Colonic mucosa (tissue), 4 donors: ENCODE measurements at regions not wholly inside any gene's neighbourhood (a gene's known extent, or its start where the extent isn't known, plus 50 kb on each side); places are given as distances from the start of the nearest gene placed in this dataset.

ENCODE experiments used
- DNase-seq: peaks from one replicate; pipeline ENCODE4 v3.0.0-alpha.2; 2020
- H3K27ac ChIP-seq: fragments of 200-600 bp; one replicate; pipeline ENCODE4 v1.8.0; 2021
- H3K27me3 ChIP-seq: fragments of 200-600 bp; one replicate; pipeline ENCODE4 v1.8.0; 2021
- H3K36me3 ChIP-seq: fragments of 200-600 bp; one replicate; pipeline ENCODE4 v1.8.0; 2021
- H3K4me1 ChIP-seq: fragments of 200-600 bp; one replicate; pipeline ENCODE4 v1.8.0; 2021; ENCODE audit warnings: mild to moderate bottlenecking
- H3K4me3 ChIP-seq: fragments of 200-600 bp; one replicate; pipeline ENCODE4 v1.8.0; 2021
- H3K9ac ChIP-seq, 2 donors: one replicate each; pipeline ENCODE4 v1.7.0; 2013; ENCODE audit warnings: control low read depth in 2 of 2, low read depth in 2 of 2, low read length in 2 of 2
- H3K9me3 ChIP-seq: fragments of 200-600 bp; one replicate; pipeline ENCODE4 v1.8.0; 2021
- CTCF ChIP-seq: fragments of 200-600 bp; IDR thresholded peaks from one replicate; pipeline ENCODE4 v1.8.0; 2022; ENCODE audit warnings: antibody characterized with exemption, mild to moderate bottlenecking
- intact Hi-C: fragments of 100-400 bp; cut with DNase I; formaldehyde crosslinking; loops from one replicate; pipeline ENCODE4 v1.14.1; 2022
- donor health status: healthy.
- donor health status: DM: no; HTN: no; CAD: no.
- donor health status: DM: no; HTN: no; CAD: no.

DNA sequence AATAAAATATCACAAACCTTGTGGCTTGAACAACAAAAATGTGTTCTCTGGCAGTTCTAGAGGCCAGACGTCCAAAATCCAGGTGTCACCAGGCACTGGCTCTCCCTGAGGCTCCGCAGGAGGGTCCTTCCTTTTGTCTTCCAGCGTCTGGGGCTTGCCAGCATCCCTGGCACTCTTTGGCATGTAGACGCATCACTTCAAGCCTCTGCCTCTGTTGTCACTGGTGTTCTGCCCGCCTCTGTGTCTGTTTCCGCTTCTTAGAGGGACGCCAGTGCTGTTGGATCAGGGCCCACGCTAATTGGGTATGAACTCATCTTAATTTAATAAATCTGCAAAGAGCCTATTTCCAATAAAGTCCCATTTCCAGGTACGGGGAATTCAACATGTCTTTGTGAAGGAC is 273.7 kb upstream of the C1orf174 start:
- no peaks in the 10 kb centered on the region for H3K9me3 ChIP-seq
- no peak overlapping the region for H3K9ac ChIP-seq
- no peaks in the 10 kb centered on the region for H3K4me1 ChIP-seq
- no peak for DNase-seq
- intact Hi-C loops: no loop called here
- H3K27me3 ChIP-seq: no peaks in the 10 kb centered on the region
- H3K4me3 ChIP-seq: no peak overlapping the region
- no peak overlapping the region for H3K27ac ChIP-seq
- H3K36me3 ChIP-seq: no peaks in the 10 kb centered on the region
- no peak for TF ChIP-seq CTCF

DNA sequence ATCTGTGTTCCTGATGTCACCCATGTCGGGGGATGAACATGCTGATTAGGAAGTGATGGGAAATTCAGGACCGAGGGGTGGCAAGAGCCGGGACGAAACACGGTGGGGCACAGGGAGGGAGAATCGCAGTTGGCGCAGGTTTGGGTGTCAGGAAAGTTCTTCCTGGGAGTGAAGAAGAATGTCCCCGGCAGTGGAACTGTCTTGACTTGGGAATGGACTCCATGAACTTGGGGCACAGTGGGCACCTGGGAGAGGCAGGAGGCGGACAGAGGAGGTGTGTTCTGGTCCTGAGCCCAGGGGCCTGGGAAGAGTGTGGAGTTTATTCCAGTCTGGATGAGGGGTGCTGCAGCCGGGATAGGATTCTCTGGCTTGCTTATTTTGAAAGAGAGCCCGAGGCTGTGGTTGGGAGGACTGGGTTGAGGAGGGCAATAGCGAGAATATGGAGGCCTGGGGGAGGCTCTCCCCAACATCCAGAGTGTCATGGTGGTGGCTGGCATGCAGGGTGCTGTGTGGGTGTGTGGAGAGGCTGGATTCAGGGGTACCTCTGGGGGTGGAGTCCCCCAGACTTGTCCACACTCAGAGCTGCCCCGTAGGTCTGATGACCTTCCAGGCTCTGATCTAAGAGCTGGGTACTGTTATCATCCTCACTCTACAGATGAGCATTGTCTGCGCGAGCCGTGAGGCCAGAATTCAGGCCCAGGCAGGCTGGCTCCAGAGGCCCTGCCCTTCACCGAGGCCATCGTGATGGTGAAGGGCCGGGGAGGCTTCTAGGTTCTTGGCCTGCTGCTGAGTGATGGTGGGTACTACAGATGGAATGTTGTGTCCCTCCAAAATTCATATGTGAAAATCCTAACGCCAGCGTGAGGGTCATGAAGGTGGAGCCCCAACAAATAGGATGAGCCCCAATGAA is 274.5 kb upstream of the C1orf174 start:
- no peak overlapping the region for H3K9ac ChIP-seq
- H3K36me3 ChIP-seq: no peaks in the 10 kb centered on the region
- intact Hi-C loops: no loop called here
- H3K9me3 ChIP-seq: no peaks in the 10 kb centered on the region
- no peaks in the 10 kb centered on the region for H3K27me3 ChIP-seq
- no peak overlapping the region for H3K27ac ChIP-seq
- no peak overlapping the region for H3K4me3 ChIP-seq
- TF ChIP-seq CTCF: no peak
- H3K4me1 ChIP-seq: no peaks in the 10 kb centered on the region
- DNase-seq: no peak

DNA sequence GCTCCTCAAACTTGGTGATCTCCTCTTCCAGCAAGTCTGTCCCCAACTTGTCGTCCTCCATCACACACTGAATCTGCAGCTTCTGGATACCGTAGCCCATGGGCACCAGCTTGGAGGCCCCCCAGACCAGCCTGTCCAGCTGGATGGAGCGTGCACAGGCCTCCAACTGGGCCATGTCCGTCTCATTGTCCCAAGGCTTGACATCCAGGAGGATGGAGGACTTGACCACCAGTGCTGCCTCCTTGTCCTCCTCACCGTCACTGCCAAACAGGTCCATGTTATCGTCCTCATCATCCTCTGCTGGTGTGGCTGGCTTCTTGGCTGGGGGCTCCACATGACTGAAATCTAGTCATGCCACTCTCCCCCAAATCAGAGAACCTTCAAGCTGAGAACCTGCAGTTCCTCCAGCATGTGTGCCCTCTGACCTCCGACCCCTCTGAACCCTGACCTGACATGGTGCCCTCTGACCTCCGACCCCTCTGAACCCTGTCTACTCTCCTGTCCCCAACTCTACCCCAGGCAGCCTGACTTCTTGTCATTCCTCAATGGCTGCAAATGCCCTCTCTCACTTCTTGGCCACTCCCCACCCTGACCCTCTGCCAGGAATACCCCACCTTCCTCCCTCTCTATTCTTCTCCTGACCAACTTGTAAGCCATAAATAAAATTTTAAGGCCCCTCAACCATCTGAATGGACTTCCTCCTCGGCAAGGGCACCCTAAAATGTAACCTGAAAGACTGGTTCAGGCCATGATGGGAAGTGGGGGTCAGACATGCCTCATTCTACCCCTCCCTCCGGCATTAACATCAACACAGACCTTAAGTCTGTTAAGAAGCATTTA is 275.7 kb upstream of the C1orf174 start:
- H3K4me3 ChIP-seq: no peak overlapping the region
- H3K9ac ChIP-seq: no peak overlapping the region
- no peaks in the 10 kb centered on the region for H3K9me3 ChIP-seq
- H3K27me3 ChIP-seq: no peaks in the 10 kb centered on the region
- intact Hi-C loops: no loop called here
- no peak for TF ChIP-seq CTCF
- H3K27ac ChIP-seq: no peak overlapping the region
- no peaks in the 10 kb centered on the region for H3K4me1 ChIP-seq
- DNase-seq: no peak
- no peaks in the 10 kb centered on the region for H3K36me3 ChIP-seq

GRCh38 chr1:4176841-4177240 is 276.8 kb upstream of the C1orf174 start:
- TF ChIP-seq CTCF: no peak
- Histone ChIP-seq H3K9me3 (no peaks in the 10 kb centered on the region), H3K4me1 (no peaks in the 10 kb centered on the region), H3K4me3 (no peak overlapping the region), H3K36me3 (no peaks in the 10 kb centered on the region), H3K9ac (no peak overlapping the region), H3K27me3 (no peaks in the 10 kb centered on the region), H3K27ac (no peak overlapping the region)
- DNase-seq: no peak
- intact Hi-C loops: no loop called here

- intact Hi-C loops: no loop called here
Observed at GRCh38 chr1:4177425-4178150, 277.5 kb upstream of the C1orf174 start.

More at GRCh38 chr1:4177425-4178150, 277.5 kb upstream of the C1orf174 start:
- Histone ChIP-seq H3K27me3 (no peaks in the 10 kb centered on the region), H3K27ac (no peak overlapping the region), H3K36me3 (no peaks in the 10 kb centered on the region), H3K4me1 (no peaks in the 10 kb centered on the region), H3K9ac (no peak overlapping the region), H3K4me3 (no peak overlapping the region), H3K9me3 (no peaks in the 10 kb centered on the region)
- no peak for TF ChIP-seq CTCF
- no peak for DNase-seq
